ENCODE measurements at regions not wholly inside any gene's neighbourhood (a gene's known extent, or its start where the extent isn't known, plus 50 kb on each side); places are given as distances from the start of the nearest gene placed in this dataset.

DNA sequence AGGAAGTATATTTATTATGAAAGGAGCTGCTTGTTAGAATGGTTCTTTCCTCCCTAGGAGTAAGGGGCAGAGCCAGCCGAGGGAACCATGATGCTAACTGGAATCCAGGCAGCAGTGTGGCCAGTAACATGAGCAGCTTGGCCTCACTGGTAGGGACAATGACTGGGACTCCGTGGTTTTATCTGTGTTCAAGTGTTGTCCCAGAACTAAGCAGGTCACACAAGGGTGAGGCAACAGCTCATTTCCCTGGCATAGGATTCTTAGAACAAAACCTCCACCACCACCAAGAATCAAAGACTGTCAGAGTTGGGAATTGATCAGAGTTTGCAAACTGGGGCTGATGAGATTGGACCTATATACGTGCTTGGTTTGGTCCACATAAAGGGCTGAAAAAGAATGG lies 138.9 kb upstream of the COBL start:
- TF ChIP-seq, protein P1, sequence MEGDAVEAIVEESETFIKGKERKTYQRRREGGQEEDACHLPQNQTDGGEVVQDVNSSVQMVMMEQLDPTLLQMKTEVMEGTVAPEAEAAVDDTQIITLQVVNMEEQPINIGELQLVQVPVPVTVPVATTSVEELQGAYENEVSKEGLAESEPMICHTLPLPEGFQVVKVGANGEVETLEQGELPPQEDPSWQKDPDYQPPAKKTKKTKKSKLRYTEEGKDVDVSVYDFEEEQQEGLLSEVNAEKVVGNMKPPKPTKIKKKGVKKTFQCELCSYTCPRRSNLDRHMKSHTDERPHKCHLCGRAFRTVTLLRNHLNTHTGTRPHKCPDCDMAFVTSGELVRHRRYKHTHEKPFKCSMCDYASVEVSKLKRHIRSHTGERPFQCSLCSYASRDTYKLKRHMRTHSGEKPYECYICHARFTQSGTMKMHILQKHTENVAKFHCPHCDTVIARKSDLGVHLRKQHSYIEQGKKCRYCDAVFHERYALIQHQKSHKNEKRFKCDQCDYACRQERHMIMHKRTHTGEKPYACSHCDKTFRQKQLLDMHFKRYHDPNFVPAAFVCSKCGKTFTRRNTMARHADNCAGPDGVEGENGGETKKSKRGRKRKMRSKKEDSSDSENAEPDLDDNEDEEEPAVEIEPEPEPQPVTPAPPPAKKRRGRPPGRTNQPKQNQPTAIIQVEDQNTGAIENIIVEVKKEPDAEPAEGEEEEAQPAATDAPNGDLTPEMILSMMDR (IDR thresholded peaks at IDR 0.05) = no peak
- no peak for TF ChIP-seq POLR2A (IDR thresholded peaks at IDR 0.05)
- TF ChIP-seq EP300 (IDR thresholded peaks at IDR 0.05; ENCODE audit: low read depth) = no peak
- no peak for TF ChIP-seq POLR2AphosphoS5 (IDR thresholded peaks at IDR 0.05)
